ENCODE measurements at regions not wholly inside any gene's neighbourhood (a gene's known extent, or its start where the extent isn't known, plus 50 kb on each side); places are given as distances from the start of the nearest gene placed in this dataset.
"Not testable (repeated sequence)": the region's sequence is repeated elsewhere in the genome, so short reads cannot be mapped to it uniquely, and the experiment has no call there.

DNA sequence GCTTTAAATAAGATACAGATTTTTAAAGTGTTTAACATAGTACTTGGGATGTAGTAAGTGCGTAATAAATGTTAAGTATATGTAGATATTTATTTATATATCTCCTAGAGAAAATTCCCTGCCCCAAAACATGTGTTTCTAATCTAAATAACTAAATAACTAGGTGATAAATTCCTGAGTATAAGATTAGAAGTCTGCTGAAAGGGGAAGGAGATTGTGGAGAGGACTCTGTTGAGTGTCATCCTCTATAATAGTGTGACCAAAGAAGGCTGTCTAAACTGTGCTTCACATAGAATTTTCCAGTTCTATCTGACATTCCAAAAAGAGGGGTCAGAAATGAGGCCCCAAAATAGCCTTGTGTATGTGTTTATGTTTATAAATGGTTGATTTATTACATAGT is 590.5 kb upstream of the ADAMTS5 start:
- no peak for TF ChIP-seq CTCF (IDR thresholded peaks at IDR 0.05; ENCODE audit: low read depth, low read length, missing control alignments)
- no peak for DNase-seq (ENCODE audit: low read depth)
- H3K4me3 ChIP-seq (ENCODE audit: low read depth, low read length): no peak overlapping the region
- in situ Hi-C loops (cut with HindIII; ENCODE audit: low sequenced_read_pairs): loop anchor here (25.0 kb wide), 1 partner anchor 780 kb away; no protein-coding TSS in a partner anchor

- no peak for TF ChIP-seq CTCF (IDR thresholded peaks at IDR 0.05; ENCODE audit: low read depth, low read length, missing control alignments)
- in situ Hi-C loops (cut with HindIII; ENCODE audit: low sequenced_read_pairs): loop anchor here (25.0 kb wide), 1 partner anchor 781 kb away; no protein-coding TSS in a partner anchor
- no peak for DNase-seq (ENCODE audit: low read depth)
- no peak overlapping the region for H3K4me3 ChIP-seq (ENCODE audit: low read depth, low read length)
These were observed 589.1 kb upstream of the ADAMTS5 start for GRCh38 chr21:27555996-27556395.

DNA sequence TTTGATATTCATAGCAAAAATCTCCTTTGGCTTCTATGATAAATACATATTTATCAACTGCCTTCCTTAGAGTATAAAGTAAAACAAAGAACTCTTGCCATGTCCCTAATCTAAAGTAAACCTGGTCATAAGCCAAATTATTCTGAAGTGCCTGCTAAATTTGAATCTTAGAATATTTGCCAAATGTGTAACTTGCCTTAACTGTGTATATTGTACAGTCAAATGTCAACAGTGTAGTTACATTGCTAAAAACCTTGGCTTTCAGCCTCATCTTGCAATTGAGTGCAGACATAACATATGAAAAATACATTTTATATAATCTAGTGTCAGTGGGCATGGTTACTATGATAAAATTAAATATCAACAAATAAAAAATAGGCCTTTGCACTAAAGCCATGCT is 583.4 kb upstream of the ADAMTS5 start:
- no peak overlapping the region for H3K4me3 ChIP-seq (ENCODE audit: low read depth, low read length)
- TF ChIP-seq CTCF (IDR thresholded peaks at IDR 0.05; ENCODE audit: low read depth, low read length, missing control alignments): no peak
- in situ Hi-C loops (cut with HindIII; ENCODE audit: low sequenced_read_pairs): loop anchor here (25.0 kb wide), 1 partner anchor 787 kb away; no protein-coding TSS in a partner anchor
- DNase-seq (ENCODE audit: low read depth): no peak

- in situ Hi-C loops (cut with HindIII; ENCODE audit: low sequenced_read_pairs): no loop called here
- H3K4me3 ChIP-seq (ENCODE audit: low read depth, low read length): no peak overlapping the region
- DNase-seq (ENCODE audit: low read depth): no peak
- TF ChIP-seq CTCF (IDR thresholded peaks at IDR 0.05; ENCODE audit: low read depth, low read length, missing control alignments): no peak
These were observed 581.6 kb upstream of the ADAMTS5 start for GRCh38 chr21:27548486-27548885.

GRCh38 chr21:27545754-27546349 is 579.0 kb upstream of the ADAMTS5 start:
- no peak for DNase-seq (ENCODE audit: low read depth)
- no peak overlapping the region for H3K4me3 ChIP-seq (ENCODE audit: low read depth, low read length)
- in situ Hi-C loops (cut with HindIII; ENCODE audit: low sequenced_read_pairs): no loop called here
- no peak for TF ChIP-seq CTCF (IDR thresholded peaks at IDR 0.05; ENCODE audit: low read depth, low read length, missing control alignments)

GRCh38 chr21:27542126-27542525 is 575.2 kb upstream of the ADAMTS5 start:
- DNase-seq (ENCODE audit: low read depth); in situ Hi-C loops (cut with HindIII; ENCODE audit: low sequenced_read_pairs); H3K4me3 ChIP-seq (ENCODE audit: low read depth, low read length): not testable (repeated sequence)

- no peak for DNase-seq (ENCODE audit: low read depth)
- H3K4me3 ChIP-seq (ENCODE audit: low read depth, low read length): no peak overlapping the region
- in situ Hi-C loops (cut with HindIII; ENCODE audit: low sequenced_read_pairs): no loop called here
- no peak for TF ChIP-seq CTCF (IDR thresholded peaks at IDR 0.05; ENCODE audit: low read depth, low read length, missing control alignments)
These were observed 569.4 kb upstream of the ADAMTS5 start for GRCh38 chr21:27536319-27536718.

Measured in astrocyte of the cerebellum (primary cell).